Stomach (tissue), 8 donors: ENCODE measurements at regions not wholly inside any gene's neighbourhood (a gene's known extent, or its start where the extent isn't known, plus 50 kb on each side); places are given as distances from the start of the nearest gene placed in this dataset.

Experiments
- DNase-seq, 2 donors: peaks; one replicate each; pipeline versions ENCODE4 v3.0.0 to v3.0.0-alpha.2; 2013 to 2019
- H3K27ac ChIP-seq, 5 donors: fragments of 200-600 bp in 4 of 5; sonication (generic) in 4 of 5; one replicate each; pipeline ENCODE4 v1.5.1; 2013 to 2019; ENCODE audit warnings: mild to moderate bottlenecking in 1 of 5, moderate library complexity in 1 of 5
- H3K27me3 ChIP-seq, 3 donors: fragments of 200-600 bp; sonication (generic); one replicate each; pipeline ENCODE4 v1.5.1; 2017 to 2019; ENCODE audit warnings: mixed run types in 1 of 3
- H3K36me3 ChIP-seq, 4 donors: fragments of 200-600 bp; sonication (generic); 1 replicate in 3 of 4; 2 replicates in 1 of 4; pipeline ENCODE4 v1.5.1; 2016 to 2019
- H3K4me1 ChIP-seq, 4 donors: fragments of 200-600 bp; sonication (generic); one replicate each; pipeline ENCODE4 v1.5.1; 2016 to 2019
- H3K4me3 ChIP-seq, 4 donors: fragments of 200-600 bp; sonication (generic) in 3 of 4; one replicate each; pipeline ENCODE4 v1.5.1; 2016 to 2019; ENCODE audit warnings: mild to moderate bottlenecking in 1 of 4
- H3K9me3 ChIP-seq, 4 donors: fragments of 200-600 bp; sonication (generic); one replicate each; pipeline ENCODE4 v1.5.1; 2016 to 2019
- CTCF ChIP-seq, 7 experiments: fragments of 450-650 bp in 4 of 7; fragments of 200-600 bp in 3 of 7; sonication (generic) in 3 of 7; IDR thresholded peaks; one replicate each; pipeline ENCODE4 v1.5.1; 2016 to 2019; ENCODE audit warnings: antibody characterized with exemption in 7 of 7, control low read depth in 2 of 7, mild to moderate bottlenecking in 1 of 7
- EP300 ChIP-seq: sonication (generic); formaldehyde crosslinking; IDR thresholded peaks from one replicate; pipeline ENCODE4 v1.6.1; 2017; ENCODE audit warnings: antibody characterized with exemption
- POLR2A ChIP-seq, 4 donors: fragments of 450-650 bp; IDR thresholded peaks; one replicate each; pipeline ENCODE4 v1.6.1; 2016; ENCODE audit warnings: antibody characterized with exemption in 4 of 4, control low read depth in 2 of 4, mild to moderate bottlenecking in 1 of 4, moderate library complexity in 1 of 4
- POLR2AphosphoS5 ChIP-seq, 3 donors: sonication (generic); formaldehyde crosslinking; IDR thresholded peaks; one replicate each; pipeline ENCODE4 v1.6.1; 2016; ENCODE audit warnings: antibody characterized with exemption in 3 of 3
- WGBS, 5 donors: extraction: QIAGEN DNeasy Blood & Tissue Kit in 3 of 5; methylation state at CpG; one replicate each; pipeline versions ENCODE4 v1.1.5 to v1.1.7; 2013 to 2018; 5-methylcytosine and 5-hydroxymethylcytosine counted together
- intact Hi-C: fragments of 100-400 bp; cut with DNase I; formaldehyde crosslinking; loops from one replicate; pipeline ENCODE4 v1.15.1; 2023; ENCODE audit warnings: low total_unique reads
- donor health status: healthy with polysubstance abuse.
- donor health status: Bipolar disorder and iron deficiency.
- donor health status: healthy.

DNA sequence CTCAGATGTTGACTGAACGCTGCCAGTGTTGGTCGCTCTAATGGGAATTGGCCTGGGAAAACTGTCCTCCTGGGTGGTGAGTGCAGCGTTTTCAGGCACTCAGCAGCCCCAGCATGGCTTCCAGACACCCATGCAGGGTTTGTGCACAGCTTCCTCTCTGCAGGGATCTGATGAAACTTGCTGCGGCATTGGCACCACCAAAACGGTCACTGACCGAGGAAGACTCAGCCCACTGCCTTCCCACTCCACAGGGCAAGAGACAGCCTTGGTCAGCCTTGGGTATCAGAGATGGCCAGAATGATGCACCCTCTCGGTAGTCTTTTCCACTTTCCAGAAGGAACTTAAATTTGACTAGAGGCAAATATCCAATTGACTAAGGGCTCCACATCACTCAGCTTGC, 398.9 kb downstream of the IRS2 start:
- H3K4me3 ChIP-seq = no peak overlapping the region
- H3K9me3 ChIP-seq = no peaks in the 10 kb centered on the region
- intact Hi-C loops = no loop called here
- H3K4me1 ChIP-seq = no peaks in the 10 kb centered on the region
- no peak for DNase-seq
- TF ChIP-seq POLR2A (IDR thresholded peaks at IDR 0.05) (no peak), POLR2AphosphoS5 (IDR thresholded peaks at IDR 0.05) (no peak), EP300 (no peak), CTCF (IDR thresholded peaks at IDR 0.05) (no peak)
- H3K27ac ChIP-seq = no peak overlapping the region
- WGBS, 5 donors = 81 to 91% (median 83%) methylated on average over 7 of the region's 7 CpGs
- no peaks in the 10 kb centered on the region for H3K27me3 ChIP-seq
- no peaks in the 10 kb centered on the region for H3K36me3 ChIP-seq

GRCh38 chr13:109385242-109385560, 401.2 kb downstream of the IRS2 start:
- Histone ChIP-seq H3K27me3 (no peaks in the 10 kb centered on the region), H3K4me1 (no peaks in the 10 kb centered on the region), H3K27ac (no peak overlapping the region), H3K36me3 (no peaks in the 10 kb centered on the region), H3K4me3 (no peak overlapping the region), H3K9me3 (no peaks in the 10 kb centered on the region)
- intact Hi-C loops = no loop called here
- WGBS, 5 donors = 77 to 93% (median 88%) methylated on average over 7 of the region's 7 CpGs
- DNase-seq = peak in 1 of 2 donors; percentile 37
- TF ChIP-seq POLR2A (IDR thresholded peaks at IDR 0.05) (no peak), CTCF (IDR thresholded peaks at IDR 0.05) (no peak), POLR2AphosphoS5 (IDR thresholded peaks at IDR 0.05) (no peak), EP300 (no peak)

- Histone ChIP-seq H3K4me1 (no peaks in the 10 kb centered on the region), H3K27me3 (no peaks in the 10 kb centered on the region), H3K9me3 (no peaks in the 10 kb centered on the region), H3K27ac (no peak overlapping the region), H3K36me3 (no peaks in the 10 kb centered on the region), H3K4me3 (no peak overlapping the region)
- DNase-seq = no peak
- WGBS, 5 donors = 56 to 73% (median 65%) methylated on average over 7 of the region's 7 CpGs
- TF ChIP-seq CTCF (IDR thresholded peaks at IDR 0.05) (no peak), POLR2A (IDR thresholded peaks at IDR 0.05) (no peak), EP300 (no peak), POLR2AphosphoS5 (IDR thresholded peaks at IDR 0.05) (no peak)
- intact Hi-C loops = no loop called here
These were observed 401.7 kb downstream of the IRS2 start for GRCh38 chr13:109384491-109385241.

DNA sequence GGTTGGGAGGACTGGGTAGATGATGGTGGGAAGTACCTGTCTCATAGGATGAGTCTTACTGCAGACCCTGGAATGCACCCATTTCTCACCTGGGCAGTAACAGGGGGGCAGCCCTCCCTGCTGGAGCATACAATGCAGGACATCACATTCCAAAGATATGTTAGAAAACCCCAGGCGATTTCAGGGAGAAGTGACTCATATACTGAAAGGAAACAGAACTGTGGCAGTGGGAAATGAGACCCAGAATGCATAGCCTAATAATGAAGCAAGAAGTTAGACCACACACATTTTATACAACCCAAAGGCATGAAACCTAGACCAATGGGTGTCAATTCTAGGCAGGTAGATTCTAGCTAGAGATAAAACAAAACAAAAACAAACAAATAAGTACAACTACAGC, 402.7 kb downstream of the IRS2 start:
- H3K4me3 ChIP-seq = no peak overlapping the region
- DNase-seq = no peak
- H3K9me3 ChIP-seq = no peaks in the 10 kb centered on the region
- no peak for TF ChIP-seq POLR2A (IDR thresholded peaks at IDR 0.05)
- TF ChIP-seq CTCF (IDR thresholded peaks at IDR 0.05) = no peak
- no peak for TF ChIP-seq EP300
- no peak for TF ChIP-seq POLR2AphosphoS5 (IDR thresholded peaks at IDR 0.05)
- H3K4me1 ChIP-seq = no peaks in the 10 kb centered on the region
- H3K27ac ChIP-seq = no peak overlapping the region
- no peaks in the 10 kb centered on the region for H3K36me3 ChIP-seq
- intact Hi-C loops = no loop called here
- H3K27me3 ChIP-seq = no peaks in the 10 kb centered on the region
- WGBS, 5 donors = 23 to 55% (median 31%) methylated on average over 1 of the region's 1 CpG
